IPS-15b (cell line): ENCODE measurements at regions not wholly inside any gene's neighbourhood (a gene's known extent, or its start where the extent isn't known, plus 50 kb on each side); places are given as distances from the start of the nearest gene placed in this dataset.

Experiments
- H3K27me3 ChIP-seq: one replicate; pipeline ENCODE4 v1.6.1; 2013; ENCODE audit warnings: low read length; ENCODE audit not compliant: control insufficient read depth, insufficient read depth
- H3K36me3 ChIP-seq: one replicate; pipeline ENCODE4 v1.6.1; 2013; ENCODE audit warnings: low read length; ENCODE audit not compliant: control insufficient read depth, insufficient read depth
- H3K4me1 ChIP-seq: one replicate; pipeline ENCODE4 v1.6.1; 2013; ENCODE audit warnings: mild to moderate bottlenecking, low read length; ENCODE audit not compliant: control insufficient read depth, insufficient read depth
- H3K4me3 ChIP-seq: one replicate; pipeline ENCODE4 v1.5.1; 2013; ENCODE audit warnings: low read depth, low read length
- H3K9ac ChIP-seq: one replicate; pipeline ENCODE4 v1.6.1; 2013; ENCODE audit warnings: low read depth, mild to moderate bottlenecking, low read length
- H3K9me3 ChIP-seq: one replicate; pipeline ENCODE4 v1.6.1; 2013; ENCODE audit warnings: mild to moderate bottlenecking, low read length; ENCODE audit not compliant: control insufficient read depth, insufficient read depth

GRCh38 chr7:121777672-121778071, 95.3 kb upstream of the PTPRZ1 start:
- Histone ChIP-seq H3K27me3 (no peaks in the 10 kb centered on the region), H3K9me3 (no peaks in the 10 kb centered on the region), H3K4me3 (no peak overlapping the region), H3K4me1 (no peaks in the 10 kb centered on the region), H3K36me3 (no peaks in the 10 kb centered on the region), H3K9ac (no peak overlapping the region)

GRCh38 chr7:121774563-121774962, 98.4 kb upstream of the PTPRZ1 start:
- Histone ChIP-seq H3K9me3 (no peaks in the 10 kb centered on the region), H3K36me3 (no peaks in the 10 kb centered on the region), H3K4me3 (no peak overlapping the region), H3K27me3 (no peaks in the 10 kb centered on the region), H3K9ac (no peak overlapping the region), H3K4me1 (no peaks in the 10 kb centered on the region)

DNA sequence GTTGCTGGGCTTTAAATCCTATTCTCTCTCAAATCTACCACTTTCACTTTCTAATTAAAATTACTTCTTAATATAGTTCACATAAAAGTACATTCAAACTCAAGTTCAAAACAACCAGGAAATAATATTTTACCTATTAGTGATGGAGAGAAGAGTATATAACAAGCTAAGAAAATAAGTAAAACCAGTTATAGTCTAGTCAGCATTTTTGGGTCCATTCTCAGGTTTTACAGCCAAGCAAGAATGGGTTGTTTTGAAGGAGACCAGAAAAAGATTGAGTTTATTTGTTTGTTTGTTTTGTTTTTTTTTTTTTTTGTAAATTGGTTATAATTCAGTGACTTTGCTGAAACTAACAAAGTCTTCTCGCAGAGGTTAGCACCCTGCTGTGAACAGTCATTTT, 106.3 kb upstream of the PTPRZ1 start:
- Histone ChIP-seq H3K4me3 (no peak overlapping the region), H3K4me1 (no peaks in the 10 kb centered on the region), H3K9ac (no peak overlapping the region), H3K9me3 (no peaks in the 10 kb centered on the region), H3K36me3 (no peaks in the 10 kb centered on the region), H3K27me3 (no peaks in the 10 kb centered on the region)

- Histone ChIP-seq H3K9me3 (no peaks in the 10 kb centered on the region), H3K9ac (no peak overlapping the region), H3K4me1 (no peaks in the 10 kb centered on the region)
Observed at GRCh38 chr7:121761399-121761798, 111.6 kb upstream of the PTPRZ1 start.

GRCh38 chr7:121755818-121756552, 117.0 kb upstream of the PTPRZ1 start:
- Histone ChIP-seq H3K4me1 (peaks cover 3% of the 10 kb centered on the region), H3K9me3 (no peaks in the 10 kb centered on the region), H3K27me3 (no peaks in the 10 kb centered on the region), H3K36me3 (no peaks in the 10 kb centered on the region), H3K4me3 (no peak overlapping the region), H3K9ac (no peak overlapping the region)

More at GRCh38 chr7:121761399-121761798, 111.6 kb upstream of the PTPRZ1 start:
- H3K36me3 ChIP-seq = no peaks in the 10 kb centered on the region
- H3K4me3 ChIP-seq = no peak overlapping the region
- H3K27me3 ChIP-seq = no peaks in the 10 kb centered on the region

- Histone ChIP-seq H3K36me3 (no peaks in the 10 kb centered on the region), H3K4me1 (peaks cover 3% of the 10 kb centered on the region), H3K27me3 (no peaks in the 10 kb centered on the region), H3K4me3 (no peak overlapping the region), H3K9me3 (no peaks in the 10 kb centered on the region), H3K9ac (no peak overlapping the region)
Observed at GRCh38 chr7:121755286-121755685, 117.7 kb upstream of the PTPRZ1 start.

DNA sequence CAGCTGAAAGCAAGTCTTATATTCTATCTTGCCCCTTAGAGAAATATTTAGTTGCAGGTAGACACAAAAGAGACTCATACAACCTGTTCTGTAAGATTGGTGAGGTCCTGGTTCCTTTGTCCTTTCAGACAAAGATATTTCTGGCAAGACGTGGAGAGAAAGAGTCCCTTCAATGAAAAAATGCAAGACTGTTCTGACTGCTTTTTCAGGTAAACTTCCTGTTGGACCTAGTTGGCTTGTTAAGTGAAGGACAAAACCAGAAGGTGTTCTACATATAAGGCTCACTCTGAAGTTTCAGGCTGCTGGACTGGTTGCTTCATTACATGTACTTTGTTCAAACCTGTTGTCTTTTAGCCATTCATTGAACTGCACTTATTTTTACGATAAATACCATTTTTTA, 119.0 kb upstream of the PTPRZ1 start:
- no peaks in the 10 kb centered on the region for H3K9me3 ChIP-seq
- no peak overlapping the region for H3K4me3 ChIP-seq
- H3K9ac ChIP-seq = no peak overlapping the region
- H3K4me1 ChIP-seq = peaks cover 3% of the 10 kb centered on the region
- no peaks in the 10 kb centered on the region for H3K36me3 ChIP-seq
- H3K27me3 ChIP-seq = no peaks in the 10 kb centered on the region

- Histone ChIP-seq H3K4me1 (peaks cover 3% of the 10 kb centered on the region), H3K27me3 (no peaks in the 10 kb centered on the region), H3K9me3 (no peaks in the 10 kb centered on the region), H3K36me3 (no peaks in the 10 kb centered on the region), H3K4me3 (no peak overlapping the region), H3K9ac (no peak overlapping the region)
Observed at GRCh38 chr7:121752706-121753105, 120.3 kb upstream of the PTPRZ1 start.

DNA sequence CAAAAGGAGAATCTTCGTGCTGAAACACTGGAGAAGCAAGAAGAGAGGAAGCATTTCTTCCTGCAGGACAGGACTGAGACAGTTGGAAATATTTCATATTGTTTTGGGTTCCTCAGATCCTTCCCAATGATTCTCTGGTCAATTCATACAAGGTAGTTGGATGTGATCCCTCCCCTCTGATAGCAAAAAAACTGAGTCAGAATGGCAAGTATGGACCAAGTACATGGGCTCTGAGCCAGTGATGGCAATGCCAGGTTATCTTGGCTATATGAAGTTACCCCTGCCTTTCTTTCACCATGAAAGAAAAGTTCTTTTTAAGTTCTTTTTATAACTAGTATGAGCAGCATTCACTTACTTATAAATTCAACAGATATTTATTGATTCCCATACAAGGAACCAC, 124.4 kb upstream of the PTPRZ1 start:
- Histone ChIP-seq H3K36me3 (no peaks in the 10 kb centered on the region), H3K4me3 (no peak overlapping the region), H3K9ac (no peak overlapping the region), H3K9me3 (no peaks in the 10 kb centered on the region), H3K27me3 (no peaks in the 10 kb centered on the region), H3K4me1 (no peaks in the 10 kb centered on the region)

- Histone ChIP-seq H3K9ac (no peak overlapping the region), H3K4me1 (no peaks in the 10 kb centered on the region), H3K36me3 (no peaks in the 10 kb centered on the region), H3K27me3 (no peaks in the 10 kb centered on the region), H3K4me3 (no peak overlapping the region), H3K9me3 (no peaks in the 10 kb centered on the region)
Observed at GRCh38 chr7:121745856-121746255, 127.1 kb upstream of the PTPRZ1 start.

DNA sequence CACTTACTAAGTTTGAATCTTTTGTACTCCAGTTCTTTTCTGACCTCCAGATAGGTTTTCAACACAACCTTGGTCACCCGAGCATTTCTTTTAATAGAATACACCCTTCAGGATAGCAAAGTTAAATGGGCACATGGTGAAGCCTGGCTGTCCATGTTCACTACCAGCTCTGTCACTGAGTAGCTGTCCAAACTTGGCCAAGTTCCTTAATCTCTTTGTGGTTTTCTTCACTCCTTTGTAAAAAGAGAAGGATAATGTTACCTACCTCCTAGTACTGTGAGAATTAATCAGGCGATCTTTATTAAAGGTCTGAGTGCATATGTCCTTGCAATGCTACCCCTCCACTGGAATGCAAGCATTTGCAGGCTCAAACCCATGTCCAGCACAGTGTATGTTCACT, 128.1 kb upstream of the PTPRZ1 start:
- Histone ChIP-seq H3K27me3 (no peaks in the 10 kb centered on the region), H3K4me3 (no peak overlapping the region), H3K36me3 (no peaks in the 10 kb centered on the region), H3K9ac (no peak overlapping the region), H3K4me1 (no peaks in the 10 kb centered on the region), H3K9me3 (no peaks in the 10 kb centered on the region)

GRCh38 chr7:121744319-121744718, 128.6 kb upstream of the PTPRZ1 start:
- H3K9me3 ChIP-seq = no peaks in the 10 kb centered on the region
- H3K27me3 ChIP-seq = no peaks in the 10 kb centered on the region
- no peaks in the 10 kb centered on the region for H3K36me3 ChIP-seq
- H3K9ac ChIP-seq = no peak overlapping the region
- H3K4me1 ChIP-seq = peaks cover 4% of the 10 kb centered on the region
- H3K4me3 ChIP-seq = no peak overlapping the region
